Panc1 (cell line): ENCODE measurements at regions not wholly inside any gene's neighbourhood (a gene's known extent, or its start where the extent isn't known, plus 50 kb on each side); places are given as distances from the start of the nearest gene placed in this dataset.

Source experiments
- CTCF ChIP-seq: fragments of 450-650 bp; IDR thresholded peaks from 2 replicates; pipeline ENCODE4 v1.5.1; 2017; ENCODE audit warnings: mild to moderate bottlenecking
- SIN3A ChIP-seq: IDR thresholded peaks from 2 replicates; pipeline ENCODE4 v1.6.1; 2012; ENCODE audit warnings: low read depth, mild to moderate bottlenecking, low read length, moderate library complexity, borderline replicate concordance; ENCODE audit not compliant: insufficient read depth

DNA sequence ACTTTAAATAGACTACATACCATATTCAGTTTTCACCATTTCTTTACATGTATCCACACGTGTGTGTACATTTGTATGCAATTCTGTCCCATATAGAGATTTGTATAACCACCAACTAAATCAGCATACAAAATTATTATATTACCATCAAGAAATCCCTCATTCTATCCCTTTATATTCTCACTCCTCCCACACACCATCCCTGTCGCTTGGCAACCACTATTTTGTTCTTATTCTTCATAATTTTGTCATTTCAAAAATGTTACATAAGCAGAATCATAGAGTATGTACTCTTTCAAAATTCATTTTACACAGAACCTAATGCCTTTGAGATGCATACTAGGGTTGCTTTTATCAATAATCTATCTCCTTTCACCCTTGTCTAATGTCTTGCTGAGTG is 740.5 kb downstream of the SLITRK5 start:
- TF ChIP-seq CTCF, result no peak
- TF ChIP-seq SIN3A, result no peak
